PFSK-1 (cell line): ENCODE measurements at regions not wholly inside any gene's neighbourhood (a gene's known extent, or its start where the extent isn't known, plus 50 kb on each side); places are given as distances from the start of the nearest gene placed in this dataset.

Experiments
- FOXP2 ChIP-seq: optimal IDR thresholded peaks from 2 replicates; pipeline ENCODE3; 2011; ENCODE audit warnings: borderline replicate concordance, control low read depth, inconsistent platforms; ENCODE audit not compliant: insufficient read depth; ENCODE audit errors: extremely low read length, extremely low read depth
- POLR2AphosphoS5 ChIP-seq: IDR thresholded peaks from 2 replicates; pipeline ENCODE4 v1.6.1; 2012; ENCODE audit warnings: low read depth, mild to moderate bottlenecking, control low read depth, low read length, moderate library complexity
- SIN3A ChIP-seq: IDR thresholded peaks from 2 replicates; pipeline ENCODE4 v1.6.1; 2012; ENCODE audit warnings: mild to moderate bottlenecking, low read length, moderate library complexity, borderline replicate concordance; ENCODE audit not compliant: insufficient read depth
- TAF1 ChIP-seq: IDR thresholded peaks from 2 replicates; pipeline ENCODE4 v1.6.1; 2012; ENCODE audit warnings: low read length, control low read depth, borderline replicate concordance; ENCODE audit not compliant: insufficient read depth
- TF ChIP-seq, protein P1 (sequence below), 2 experiments: IDR thresholded peaks; 2 replicates each; pipeline versions ENCODE4 v1.6.1 to v1.8.0; 2011 to 2012; ENCODE audit warnings: low read depth in 2 of 2, low read length in 2 of 2, control low read depth in 1 of 2, inconsistent platforms in 1 of 2, mild to moderate bottlenecking in 1 of 2, moderate library complexity in 1 of 2; ENCODE audit not compliant: insufficient read depth in 1 of 2

DNA sequence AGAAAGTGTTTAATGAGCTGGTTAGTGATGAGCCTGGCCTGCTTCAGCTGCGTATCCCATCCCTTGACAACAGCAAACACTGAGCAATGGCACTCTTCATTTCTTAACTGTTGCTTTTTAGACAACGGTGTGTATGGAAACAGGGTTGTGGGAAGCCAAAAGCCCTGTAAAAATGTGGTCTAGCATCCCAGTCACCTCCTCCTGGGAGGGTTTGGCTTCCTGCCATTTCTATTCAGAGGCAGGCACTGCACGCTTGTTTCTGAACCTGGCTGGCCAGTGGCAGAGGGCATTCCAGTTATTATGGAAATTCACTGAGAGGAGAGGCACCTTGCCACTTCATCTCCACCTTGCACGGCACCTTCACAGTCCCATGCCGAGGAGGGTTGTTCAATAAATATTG is 123.0 kb upstream of the ADARB2 start:
- TF ChIP-seq POLR2AphosphoS5 (no peak), TAF1 (no peak), FOXP2 (no peak), SIN3A (no peak)
- TF ChIP-seq, protein P1, sequence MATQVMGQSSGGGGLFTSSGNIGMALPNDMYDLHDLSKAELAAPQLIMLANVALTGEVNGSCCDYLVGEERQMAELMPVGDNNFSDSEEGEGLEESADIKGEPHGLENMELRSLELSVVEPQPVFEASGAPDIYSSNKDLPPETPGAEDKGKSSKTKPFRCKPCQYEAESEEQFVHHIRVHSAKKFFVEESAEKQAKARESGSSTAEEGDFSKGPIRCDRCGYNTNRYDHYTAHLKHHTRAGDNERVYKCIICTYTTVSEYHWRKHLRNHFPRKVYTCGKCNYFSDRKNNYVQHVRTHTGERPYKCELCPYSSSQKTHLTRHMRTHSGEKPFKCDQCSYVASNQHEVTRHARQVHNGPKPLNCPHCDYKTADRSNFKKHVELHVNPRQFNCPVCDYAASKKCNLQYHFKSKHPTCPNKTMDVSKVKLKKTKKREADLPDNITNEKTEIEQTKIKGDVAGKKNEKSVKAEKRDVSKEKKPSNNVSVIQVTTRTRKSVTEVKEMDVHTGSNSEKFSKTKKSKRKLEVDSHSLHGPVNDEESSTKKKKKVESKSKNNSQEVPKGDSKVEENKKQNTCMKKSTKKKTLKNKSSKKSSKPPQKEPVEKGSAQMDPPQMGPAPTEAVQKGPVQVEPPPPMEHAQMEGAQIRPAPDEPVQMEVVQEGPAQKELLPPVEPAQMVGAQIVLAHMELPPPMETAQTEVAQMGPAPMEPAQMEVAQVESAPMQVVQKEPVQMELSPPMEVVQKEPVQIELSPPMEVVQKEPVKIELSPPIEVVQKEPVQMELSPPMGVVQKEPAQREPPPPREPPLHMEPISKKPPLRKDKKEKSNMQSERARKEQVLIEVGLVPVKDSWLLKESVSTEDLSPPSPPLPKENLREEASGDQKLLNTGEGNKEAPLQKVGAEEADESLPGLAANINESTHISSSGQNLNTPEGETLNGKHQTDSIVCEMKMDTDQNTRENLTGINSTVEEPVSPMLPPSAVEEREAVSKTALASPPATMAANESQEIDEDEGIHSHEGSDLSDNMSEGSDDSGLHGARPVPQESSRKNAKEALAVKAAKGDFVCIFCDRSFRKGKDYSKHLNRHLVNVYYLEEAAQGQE (IDR thresholded peaks at IDR 0.05; ENCODE audit: insufficient read depth in 1 of 2, low read depth in 2 of 2, low read length in 2 of 2) = no peak

DNA sequence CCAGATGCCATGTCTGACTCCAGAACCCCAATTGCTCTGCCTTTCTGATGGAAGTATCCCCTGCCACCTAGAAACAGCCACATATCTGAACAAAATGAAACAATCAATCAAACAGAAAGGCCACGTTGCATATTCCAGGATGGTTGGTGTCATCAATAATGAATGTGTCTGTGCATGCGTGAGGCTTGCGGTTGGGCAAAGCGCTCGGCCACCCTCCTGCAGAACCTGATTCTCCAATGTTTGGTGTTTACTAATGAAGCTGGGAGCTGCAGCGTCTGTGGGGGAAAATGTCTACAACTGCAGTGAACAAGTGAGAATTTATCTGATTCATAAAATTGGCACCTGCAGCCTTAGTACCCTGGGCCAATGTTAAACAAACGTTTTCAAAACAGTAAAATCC is 121.2 kb upstream of the ADARB2 start:
- TF ChIP-seq POLR2AphosphoS5 (no peak), FOXP2 (no peak), TAF1 (no peak), SIN3A (no peak)
- TF ChIP-seq, protein P1 (IDR thresholded peaks at IDR 0.05; ENCODE audit: insufficient read depth in 1 of 2, low read depth in 2 of 2, low read length in 2 of 2) = no peak

DNA sequence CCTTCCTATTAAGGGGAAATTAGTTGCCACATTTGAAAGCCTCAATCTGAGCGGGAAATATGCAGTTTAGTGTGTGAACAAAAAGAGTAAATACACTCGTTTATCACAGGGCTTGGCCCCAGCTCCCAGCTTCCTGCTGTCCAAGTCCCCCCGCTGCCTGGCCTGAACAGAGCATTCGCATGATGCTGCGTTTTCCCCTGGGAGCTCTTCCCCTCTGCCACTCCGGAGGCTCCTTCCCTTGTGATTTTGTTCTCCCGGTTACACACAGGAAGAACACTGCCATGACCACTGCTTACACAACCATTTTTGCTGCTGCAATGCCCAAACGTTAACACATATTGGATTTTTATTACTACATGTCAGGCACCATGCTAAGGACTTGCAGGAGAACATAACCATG is 120.7 kb upstream of the ADARB2 start:
- TF ChIP-seq FOXP2 (no peak), TAF1 (no peak), POLR2AphosphoS5 (no peak), SIN3A (no peak)
- TF ChIP-seq, protein P1 (IDR thresholded peaks at IDR 0.05; ENCODE audit: insufficient read depth in 1 of 2, low read depth in 2 of 2, low read length in 2 of 2) = no peak

DNA sequence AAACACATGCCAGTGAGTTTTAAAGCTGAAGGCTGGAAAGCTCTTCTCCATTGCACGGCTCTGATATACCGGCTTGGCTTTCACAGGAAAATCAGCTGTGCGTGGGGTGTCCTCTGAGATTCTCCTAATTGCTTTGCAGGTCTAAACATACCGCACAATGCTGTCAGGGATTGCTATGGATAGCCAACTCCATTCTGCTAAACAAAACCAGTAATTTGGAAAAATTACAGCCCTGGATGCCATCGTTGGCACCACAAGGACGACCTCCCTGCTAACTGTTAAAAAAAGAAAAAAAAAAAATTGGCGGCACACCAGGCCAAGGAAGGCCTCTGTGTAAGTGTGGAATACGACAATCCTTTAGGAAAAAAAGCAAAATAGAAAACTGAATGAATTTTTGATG is 118.6 kb upstream of the ADARB2 start:
- TF ChIP-seq SIN3A (no peak), TAF1 (no peak), POLR2AphosphoS5 (no peak), FOXP2 (no peak)
- TF ChIP-seq, protein P1 (IDR thresholded peaks at IDR 0.05; ENCODE audit: insufficient read depth in 1 of 2, low read depth in 2 of 2, low read length in 2 of 2) = no peak

DNA sequence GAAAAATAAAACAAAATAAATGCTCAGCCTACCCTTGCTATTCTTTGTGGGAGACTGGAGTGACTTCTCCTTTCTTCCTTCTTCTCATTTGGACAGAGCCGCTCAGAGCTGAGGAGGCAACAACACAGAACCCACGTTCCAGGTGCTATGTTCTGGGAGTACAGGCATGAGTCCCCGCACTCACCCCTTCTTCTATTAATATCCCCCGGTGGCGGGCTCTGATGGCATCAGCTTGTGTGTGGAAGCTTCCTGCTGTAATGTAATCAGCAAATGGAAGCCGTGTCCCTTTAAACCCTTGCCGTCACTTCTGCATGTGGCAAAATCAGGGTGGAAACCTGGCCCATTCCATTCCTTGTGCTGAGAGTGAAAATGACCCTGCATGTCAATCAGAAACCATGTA is 116.9 kb upstream of the ADARB2 start:
- TF ChIP-seq, protein P1 (IDR thresholded peaks at IDR 0.05; ENCODE audit: insufficient read depth in 1 of 2, low read depth in 2 of 2, low read length in 2 of 2) = no peak
